ENCODE measurements at regions not wholly inside any gene's neighbourhood (a gene's known extent, or its start where the extent isn't known, plus 50 kb on each side); places are given as distances from the start of the nearest gene placed in this dataset.
"Not testable (repeated sequence)": the region's sequence is repeated elsewhere in the genome, so short reads cannot be mapped to it uniquely, and the experiment has no call there.

DNA sequence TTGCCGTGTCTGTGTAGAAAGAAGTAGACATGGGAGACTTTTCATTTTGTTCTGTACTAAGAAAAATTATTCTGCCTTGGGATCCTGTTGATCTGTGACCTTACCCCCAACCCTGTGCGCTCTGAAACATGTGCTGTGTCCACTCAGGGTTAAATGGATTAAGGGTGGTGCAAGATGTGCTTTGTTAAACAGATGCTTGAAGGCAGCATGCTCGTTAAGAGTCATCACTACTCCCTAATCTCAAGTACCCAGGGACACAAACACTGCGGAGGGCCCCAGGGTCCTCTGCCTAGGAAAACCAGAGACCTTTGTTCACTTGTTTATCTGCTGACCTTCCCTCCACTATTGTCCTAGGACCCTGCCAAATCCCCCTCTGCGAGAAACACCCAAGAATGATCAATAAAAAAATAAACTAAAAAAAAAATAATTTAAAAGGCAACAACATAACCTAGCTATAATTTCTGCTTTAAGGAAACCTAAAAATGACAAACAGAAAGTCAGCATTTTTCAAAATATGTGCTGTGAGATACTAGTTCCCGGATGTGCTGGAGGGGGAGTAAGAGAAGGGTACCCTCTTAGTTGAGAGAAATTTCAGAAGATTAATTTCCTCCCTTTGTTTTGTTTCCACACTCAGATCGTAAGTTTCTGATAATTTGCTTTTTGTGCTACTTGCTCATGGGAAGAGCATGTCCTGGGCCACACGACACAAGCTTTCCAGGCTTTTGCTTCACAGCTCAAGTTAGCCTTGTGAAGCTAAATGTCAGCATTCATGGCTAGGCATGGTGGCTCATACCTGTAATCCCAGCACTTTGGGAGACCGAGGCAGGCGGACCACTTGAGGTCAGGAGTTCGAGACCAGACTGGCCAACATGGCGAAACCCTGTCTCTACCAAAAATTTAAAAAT, 64.7 kb upstream of the CAPRIN1 start:
- in situ Hi-C loops (cut with MboI); H3K36me3 ChIP-seq (ENCODE audit: control insufficient read depth, insufficient read depth, low read length); H3K4me3 ChIP-seq; H3K79me2 ChIP-seq (ENCODE audit: control insufficient read depth, insufficient read depth, low read length); H4K20me1 ChIP-seq (replicated peaks; ENCODE audit: control insufficient read depth, insufficient read depth, low read length); DNase-seq (ENCODE audit: extremely low read depth in 1 of 4, low spot score in 3 of 4); intact Hi-C loops (cut with micrococcal nuclease); H3K27me3 ChIP-seq (ENCODE audit: control insufficient read depth in 2 of 2, insufficient read depth in 2 of 2, low read length in 2 of 2); H3K4me1 ChIP-seq (replicated peaks in 1 of 2; ENCODE audit: control insufficient read depth in 2 of 2, insufficient read depth in 2 of 2, low read length in 2 of 2); BruUV-seq (replicated peaks); H3K4me2 ChIP-seq (ENCODE audit: insufficient read depth, low read length); H3K9me3 ChIP-seq (replicated peaks; ENCODE audit: control insufficient read depth, insufficient read depth, low read depth, low read length); H3K9me1 ChIP-seq (ENCODE audit: control insufficient read depth, insufficient read depth, low read length); TF ChIP-seq FOXM1 (CRISPR knock-in tag; IDR thresholded peaks at IDR 0.05; ENCODE audit: low read depth): not testable (repeated sequence)
- H3K27ac ChIP-seq (ENCODE audit: extremely low read depth, low read depth, low read length), result peak overlapping the region; percentile 62
- FAIRE-seq, result peak; percentile 44
- peak; percentile 51 for ATAC-seq
- WGBS (ENCODE audit: insufficient coverage, low coverage, missing lambda C conversion rate), result 44% methylated on average over 11 of the region's 12 CpGs
- CTCF ChIA-PET (ENCODE audit: low intra/inter-chr PET ratio), result interaction anchor here (0.6 to 1.8 kb wide), 7 partner anchors 10 to 413 kb away, joined by 3 to 9 read pairs (median 5); no protein-coding TSS in a partner anchor
- POLR2A ChIA-PET, result interaction anchor here (0.9 to 1.2 kb wide), 6 partner anchors 117 to 178 kb away, joined by 3 to 6 read pairs (median 3); no protein-coding TSS in a partner anchor
- H2AFZ ChIP-seq (ENCODE audit: low read depth, low read length), result peak overlapping the region; percentile 89
- TF ChIP-seq CBFA2T2 (conservative IDR thresholded peaks at IDR 0.05), result peak; percentile 71
- TF ChIP-seq TCF3 (CRISPR knock-in tag; IDR thresholded peaks at IDR 0.05), result 0 out of 2 replicates have a peak, but pooled peaks have one; percentile 8
- peak; percentile 22; the same call in 1 of the 2 replicates for TF ChIP-seq SMARCE1 (IDR thresholded peaks at IDR 0.05)
- TF ChIP-seq SMARCA4 (IDR thresholded peaks at IDR 0.05), result peak; percentile 36; the same call in 1 of the 2 replicates
- TF ChIP-seq ARID1B (IDR thresholded peaks at IDR 0.05), result peak; percentile 43; the same call in 1 of the 2 replicates
- 0 out of 2 replicates have a peak, but pooled peaks have one; percentile 9 for TF ChIP-seq NFIC (IDR thresholded peaks at IDR 0.05)
- TF ChIP-seq TAL1 (IDR thresholded peaks at IDR 0.05), result peak; percentile 47; the same call in 1 of the 2 replicates
- TF ChIP-seq FOXM1 (IDR thresholded peaks at IDR 0.05; ENCODE audit: low read depth), result peak; percentile 16; the same call in 1 of the 2 replicates
- peak; percentile 80 for TF ChIP-seq CBFA2T3 (IDR thresholded peaks at IDR 0.05)
- TF ChIP-seq ZNF592 (IDR thresholded peaks at IDR 0.05), result peak; percentile 72
- TF ChIP-seq TRIM24 (IDR thresholded peaks at IDR 0.05), result peak in 1 of 2 experiments; percentile 22; a peak in 1 of 4 replicates
- peak; percentile 75 for TF ChIP-seq MAFG (tag; conservative IDR thresholded peaks at IDR 0.05)
- peak; percentile 42; the same call in 1 of the 2 replicates for TF ChIP-seq DPF2 (IDR thresholded peaks at IDR 0.05)
- TF ChIP-seq NCOR1 (IDR thresholded peaks at IDR 0.05), result peak; percentile 34; the same call in 1 of the 2 replicates
- 0 out of 4 replicates have a peak, but pooled peaks of 1 of the 2 experiments have one; percentile 30 for TF ChIP-seq MNT (conservative IDR thresholded peaks at IDR 0.05)
- TF ChIP-seq C11orf30 (IDR thresholded peaks at IDR 0.05; ENCODE audit: low read depth), result peak; percentile 88
- TF ChIP-seq KDM1A (IDR thresholded peaks at IDR 0.05), result peak in 1 of 2 experiments; percentile 11; a peak in 1 of 4 replicates
- TF ChIP-seq ZNF316 (IDR thresholded peaks at IDR 0.05), result peak; percentile 97
- H3K9ac ChIP-seq (ENCODE audit: insufficient read depth in 1 of 2, low read depth in 2 of 2, low read length in 2 of 2), result peak overlapping the region in 1 of 2 experiments; percentile 43; a peak in 2 of 4 replicates

All from K562 (cell line).